SU-DHL-6 (cell line): ENCODE measurements at regions not wholly inside any gene's neighbourhood (a gene's known extent, or its start where the extent isn't known, plus 50 kb on each side); places are given as distances from the start of the nearest gene placed in this dataset.
"Not testable (repeated sequence)": the region's sequence is repeated elsewhere in the genome, so short reads cannot be mapped to it uniquely, and the experiment has no call there.

Experiments used
- H2AFZ ChIP-seq: fragments of 200-600 bp; sonication (generic); 2 replicates; pipeline ENCODE4 v1.6.1; 2014; ENCODE audit warnings: low read depth, mild to moderate bottlenecking, moderate library complexity, mixed read lengths, antibody characterized with exemption, low read length; ENCODE audit not compliant: severe bottlenecking
- H3F3A ChIP-seq: fragments of 200-600 bp; shearing (Covaris generic); 2 replicates; pipeline ENCODE4 v1.6.0; 2016; ENCODE audit warnings: antibody characterized with exemption, mild to moderate bottlenecking; ENCODE audit not compliant: insufficient read depth
- H3K27ac ChIP-seq: fragments of 200-600 bp; sonication (generic); 2 replicates; pipeline ENCODE4 v1.5.1; 2016; ENCODE audit warnings: low read depth, mild to moderate bottlenecking, low read length, moderate library complexity, mixed read lengths
- H3K27me3 ChIP-seq: fragments of 200-600 bp; sonication (generic), shearing (Covaris generic); 2 replicates; pipeline ENCODE4 v1.6.0; 2014; ENCODE audit warnings: mild to moderate bottlenecking, low read length
- H3K36me3 ChIP-seq: fragments of 200-600 bp; sonication (generic); 2 replicates; pipeline ENCODE4 v1.6.1; 2014; ENCODE audit warnings: mild to moderate bottlenecking, low read length, mixed read lengths
- H3K4me2 ChIP-seq: fragments of 300-600, 200-600 bp; shearing (Covaris generic), sonication (generic); 2 replicates; pipeline ENCODE4 v1.6.0; 2014; ENCODE audit warnings: low read length, low read depth, mild to moderate bottlenecking; ENCODE audit not compliant: poor library complexity, severe bottlenecking
- H3K4me3 ChIP-seq: fragments of 200-600 bp; sonication (generic); 2 replicates; pipeline ENCODE4 v1.5.1; 2014; ENCODE audit warnings: antibody characterized with exemption, low read length, mild to moderate bottlenecking, mixed read lengths; ENCODE audit not compliant: insufficient read depth, poor library complexity, severe bottlenecking
- H3K79me2 ChIP-seq: fragments of 200-600 bp; sonication (generic); 2 replicates; pipeline ENCODE4 v1.6.1; 2014; ENCODE audit warnings: mild to moderate bottlenecking, low read length, moderate library complexity; ENCODE audit not compliant: insufficient read depth
- H3K9ac ChIP-seq: fragments of 200-600 bp; sonication (generic); 2 replicates; pipeline ENCODE4 v1.7.0; 2014; ENCODE audit warnings: mild to moderate bottlenecking, low read length
- H3K9me2 ChIP-seq: fragments of 200-600 bp; sonication (generic); replicated peaks from 2 replicates; pipeline ENCODE4 v1.6.1; 2014; ENCODE audit warnings: low read length; ENCODE audit not compliant: insufficient read depth
- H3K9me3 ChIP-seq: fragments of 200-600 bp; sonication (generic); 2 replicates; pipeline ENCODE4 v1.6.1; 2014; ENCODE audit warnings: low read length, mixed read lengths; ENCODE audit not compliant: insufficient read depth
- H4K20me1 ChIP-seq: fragments of 200-600 bp; sonication (generic); 2 replicates; pipeline ENCODE4 v1.6.1; 2014; ENCODE audit warnings: low read depth, mild to moderate bottlenecking, antibody characterized with exemption, low read length, moderate library complexity, mixed read lengths
- EZH2phosphoT487 ChIP-seq: fragments of 200-600 bp; sonication (generic), shearing (Covaris generic); conservative IDR thresholded peaks from 2 replicates; pipeline ENCODE4 v1.6.1; 2018; ENCODE audit warnings: mild to moderate bottlenecking, antibody characterized with exemption, low read length, moderate library complexity, mixed read lengths
- TF ChIP-seq, protein P1 (sequence below): fragments of 200-600 bp; sonication (generic); IDR thresholded peaks from one replicate; pipeline ENCODE4 v1.5.1; 2017; ENCODE audit warnings: antibody characterized with exemption, mild to moderate bottlenecking, low read length, moderate library complexity; ENCODE audit not compliant: insufficient read depth, poor library complexity, severe bottlenecking

DNA sequence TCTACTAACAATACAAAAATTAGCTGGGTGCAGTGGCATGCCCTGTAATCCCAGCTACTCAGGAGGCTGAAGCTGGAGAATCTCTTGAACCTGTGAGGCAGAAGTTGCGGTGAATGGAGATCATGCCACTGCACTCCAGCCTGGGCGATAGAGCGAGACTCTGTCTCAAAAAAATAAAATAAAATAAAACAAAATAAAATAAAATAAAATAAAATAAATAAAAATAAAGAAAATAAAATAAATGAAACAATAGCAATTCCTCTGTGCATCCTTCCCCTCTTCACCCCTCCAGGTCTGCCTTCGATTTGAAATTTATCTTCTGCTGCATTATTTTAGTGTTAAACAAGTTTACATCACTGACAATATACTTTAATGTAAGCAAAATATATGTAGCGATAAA, 63.0 kb upstream of the UXS1 start:
- no peak overlapping the region for H3K4me2 ChIP-seq
- no peaks in the 10 kb centered on the region for H3K9me2 ChIP-seq
- no peaks in the 10 kb centered on the region for H3F3A ChIP-seq
- H3K4me3 ChIP-seq = no peak overlapping the region
- no peak overlapping the region for H3K9ac ChIP-seq
- no peak overlapping the region for H2AFZ ChIP-seq
- no peaks in the 10 kb centered on the region for H3K9me3 ChIP-seq
- TF ChIP-seq EZH2phosphoT487 = no peak
- TF ChIP-seq, protein P1, sequence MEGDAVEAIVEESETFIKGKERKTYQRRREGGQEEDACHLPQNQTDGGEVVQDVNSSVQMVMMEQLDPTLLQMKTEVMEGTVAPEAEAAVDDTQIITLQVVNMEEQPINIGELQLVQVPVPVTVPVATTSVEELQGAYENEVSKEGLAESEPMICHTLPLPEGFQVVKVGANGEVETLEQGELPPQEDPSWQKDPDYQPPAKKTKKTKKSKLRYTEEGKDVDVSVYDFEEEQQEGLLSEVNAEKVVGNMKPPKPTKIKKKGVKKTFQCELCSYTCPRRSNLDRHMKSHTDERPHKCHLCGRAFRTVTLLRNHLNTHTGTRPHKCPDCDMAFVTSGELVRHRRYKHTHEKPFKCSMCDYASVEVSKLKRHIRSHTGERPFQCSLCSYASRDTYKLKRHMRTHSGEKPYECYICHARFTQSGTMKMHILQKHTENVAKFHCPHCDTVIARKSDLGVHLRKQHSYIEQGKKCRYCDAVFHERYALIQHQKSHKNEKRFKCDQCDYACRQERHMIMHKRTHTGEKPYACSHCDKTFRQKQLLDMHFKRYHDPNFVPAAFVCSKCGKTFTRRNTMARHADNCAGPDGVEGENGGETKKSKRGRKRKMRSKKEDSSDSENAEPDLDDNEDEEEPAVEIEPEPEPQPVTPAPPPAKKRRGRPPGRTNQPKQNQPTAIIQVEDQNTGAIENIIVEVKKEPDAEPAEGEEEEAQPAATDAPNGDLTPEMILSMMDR = no peak
- H3K36me3 ChIP-seq = no peaks in the 10 kb centered on the region
- no peaks in the 10 kb centered on the region for H4K20me1 ChIP-seq
- H3K79me2 ChIP-seq = no peaks in the 10 kb centered on the region
- no peak overlapping the region for H3K27ac ChIP-seq
- no peaks in the 10 kb centered on the region for H3K27me3 ChIP-seq

DNA sequence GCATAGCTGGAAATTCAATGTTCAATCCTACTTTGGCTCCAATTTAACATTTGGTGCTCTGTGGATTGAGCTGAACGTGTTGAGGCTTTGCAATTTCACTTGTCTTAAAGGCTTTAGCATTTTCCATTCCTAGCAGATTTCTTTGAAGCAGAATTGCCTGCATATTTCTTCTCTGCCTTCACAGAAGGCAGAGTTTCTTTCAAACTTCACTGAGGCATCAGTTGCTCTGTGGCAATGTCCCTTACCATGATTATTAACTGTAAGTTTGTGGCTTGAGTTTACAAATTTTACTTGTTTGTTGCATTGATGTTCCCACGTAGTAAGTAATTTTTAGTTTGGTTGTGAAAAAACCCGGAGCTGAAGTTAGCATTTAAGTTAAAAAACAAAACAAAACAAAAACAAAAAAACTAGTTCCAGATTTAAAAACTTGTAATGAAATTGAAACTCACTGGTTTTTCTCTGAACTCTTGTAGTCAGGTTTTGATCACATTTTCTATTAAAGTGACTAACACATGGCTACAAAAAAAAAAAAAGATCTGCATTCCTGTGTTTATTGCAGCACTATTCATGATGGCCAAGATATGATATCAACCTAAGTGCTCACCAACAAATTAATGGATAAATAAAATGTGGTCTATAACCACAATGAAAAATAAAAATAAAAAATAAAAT, 55.2 kb upstream of the UXS1 start:
- H3K36me3 ChIP-seq, H3K4me2 ChIP-seq, H4K20me1 ChIP-seq, H3F3A ChIP-seq, H3K79me2 ChIP-seq, H3K9ac ChIP-seq, H3K27ac ChIP-seq, H3K9me2 ChIP-seq, H3K4me3 ChIP-seq, H2AFZ ChIP-seq, H3K27me3 ChIP-seq, H3K9me3 ChIP-seq: not testable (repeated sequence)

DNA sequence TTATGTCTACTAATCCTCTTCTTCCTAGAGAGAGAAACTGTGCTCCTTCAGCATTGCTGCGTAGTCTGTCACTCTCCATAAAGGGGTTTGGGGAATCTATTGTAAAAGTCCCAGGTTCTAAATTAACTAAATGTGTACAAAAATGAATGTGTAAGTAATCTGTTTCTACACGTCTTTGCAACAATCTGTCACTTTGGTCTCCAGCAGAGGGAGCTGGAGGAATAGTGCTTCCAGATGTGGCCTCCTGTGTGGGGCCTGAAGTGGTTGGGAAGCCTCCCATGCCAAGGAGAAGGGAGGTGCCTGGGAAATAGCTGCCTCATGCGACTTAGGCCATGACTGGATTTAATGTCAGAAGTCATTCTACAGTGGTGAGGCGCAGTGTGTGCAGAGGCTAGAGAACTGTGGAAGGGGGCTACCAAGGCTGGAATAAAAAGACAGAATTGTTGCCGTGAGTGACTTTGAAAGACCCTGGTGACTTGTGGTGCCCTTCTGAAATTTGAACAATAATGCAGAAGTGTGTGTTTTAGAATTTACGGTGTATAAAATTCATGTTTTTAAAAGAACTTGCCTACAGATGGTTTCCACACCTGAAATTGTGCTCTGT, 54.5 kb upstream of the UXS1 start:
- H3K4me3 ChIP-seq, H3F3A ChIP-seq, H2AFZ ChIP-seq, H3K27ac ChIP-seq, H3K27me3 ChIP-seq, H3K4me2 ChIP-seq, H4K20me1 ChIP-seq, H3K36me3 ChIP-seq, H3K9me2 ChIP-seq, H3K9me3 ChIP-seq, H3K79me2 ChIP-seq, H3K9ac ChIP-seq: not testable (repeated sequence)
